ENCODE measurements at regions not wholly inside any gene's neighbourhood (a gene's known extent, or its start where the extent isn't known, plus 50 kb on each side); places are given as distances from the start of the nearest gene placed in this dataset.

DNA sequence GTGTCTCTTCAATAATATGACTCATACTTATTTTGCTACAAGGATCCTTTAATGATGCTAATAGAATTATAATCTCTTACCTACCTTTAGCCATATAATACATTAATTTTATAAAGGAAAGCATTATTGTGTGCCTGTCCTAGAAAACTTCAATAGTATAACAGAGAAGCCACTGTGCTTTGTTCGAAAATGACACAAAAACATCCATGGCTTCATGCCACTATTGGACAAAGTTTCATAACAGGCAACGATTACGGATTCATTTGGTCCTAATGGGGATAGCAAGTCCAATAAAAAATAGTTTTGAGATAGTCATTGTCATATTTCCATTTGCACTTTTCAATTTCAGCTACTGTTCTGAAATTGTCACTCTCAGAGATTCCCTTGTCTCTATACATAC lies 52.5 kb upstream of the CCDC150 start:
- H3K9me3 Mint-ChIP-seq = peaks cover 5 to 17% (median 6%) of the 10 kb centered on the region in 3 donors
- POLR2A ChIA-PET = no interaction called here
- DNase-seq = no peak
- no CpG with 5 or more reads among the region's 3 CpGs for WGBS (ENCODE audit: insufficient coverage)
- H3K27me3 ChIP-seq (replicated peaks in 1 of 2; ENCODE audit: control insufficient read depth in 2 of 2, extremely low read depth in 1 of 2, insufficient read depth in 2 of 2, low read length in 1 of 2) = peaks cover 0 to 17% of the 10 kb centered on the region in 2 experiments
- no peaks in the 10 kb centered on the region for H3K36me3 Mint-ChIP-seq
- CTCF ChIA-PET = no interaction called here
- ATAC-seq (replicated peaks in 1 of 4) = no peak
- no peaks in the 10 kb centered on the region for H3K36me3 ChIP-seq (ENCODE audit: control insufficient read depth in 2 of 2, extremely low read depth in 1 of 2, insufficient read depth in 1 of 2, low read length in 1 of 2)
- peaks cover 2 to 6% (median 4%) of the 10 kb centered on the region in 3 donors for H3K4me1 Mint-ChIP-seq
- H3K4me1 ChIP-seq (ENCODE audit: control insufficient read depth in 1 of 2, extremely low read depth in 1 of 2, insufficient read depth in 2 of 2, low read length in 2 of 2) = no peaks in the 10 kb centered on the region
- H3K27ac ChIP-seq (ENCODE audit: low read length) = no peak overlapping the region
- H3K9me3 ChIP-seq = peaks cover 2% of the 10 kb centered on the region
- no peak overlapping the region for H3K4me3 Mint-ChIP-seq
- no peak overlapping the region for H3K27ac Mint-ChIP-seq
- H3K4me3 ChIP-seq (ENCODE audit: control insufficient read depth in 1 of 2, extremely low read depth in 1 of 2, low read length in 1 of 2) = no peak overlapping the region
- peaks cover 47 to 55% of the 10 kb centered on the region in 2 donors for H3K27me3 Mint-ChIP-seq

DNA sequence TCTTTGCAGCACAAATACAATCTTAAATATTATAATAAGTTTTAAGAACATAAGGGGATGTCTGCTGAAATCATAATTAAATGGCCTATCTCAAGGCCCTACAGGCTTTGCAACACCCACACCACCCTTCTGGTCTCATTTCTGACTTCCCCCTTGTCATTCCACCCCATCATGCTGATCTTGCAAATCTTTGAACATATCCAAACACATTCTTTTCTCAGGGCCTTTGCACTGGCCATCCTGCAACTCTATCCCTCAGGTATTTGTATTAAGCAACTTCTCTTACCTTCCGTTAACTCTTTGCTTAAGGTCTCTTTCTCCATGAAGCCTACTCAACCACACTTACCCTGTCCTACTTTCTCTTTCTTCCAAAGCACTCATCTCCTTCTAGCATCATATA lies 51.8 kb upstream of the CCDC150 start:
- no peak overlapping the region for H3K27ac ChIP-seq (ENCODE audit: low read length)
- no peaks in the 10 kb centered on the region for H3K36me3 Mint-ChIP-seq
- WGBS (ENCODE audit: insufficient coverage) = no CpG with 5 or more reads among the region's 1 CpG
- peaks cover 5 to 17% (median 6%) of the 10 kb centered on the region in 3 donors for H3K9me3 Mint-ChIP-seq
- H3K27ac Mint-ChIP-seq = no peak overlapping the region
- no peak overlapping the region for H3K4me3 ChIP-seq (ENCODE audit: control insufficient read depth in 1 of 2, extremely low read depth in 1 of 2, low read length in 1 of 2)
- ATAC-seq (replicated peaks in 1 of 4) = no peak
- no peaks in the 10 kb centered on the region for H3K36me3 ChIP-seq (ENCODE audit: control insufficient read depth in 2 of 2, extremely low read depth in 1 of 2, insufficient read depth in 1 of 2, low read length in 1 of 2)
- ChIA-PET CTCF (no interaction called here), POLR2A (no interaction called here)
- peaks cover 46 to 55% of the 10 kb centered on the region in 2 donors for H3K27me3 Mint-ChIP-seq
- H3K4me3 Mint-ChIP-seq = no peak overlapping the region
- H3K9me3 ChIP-seq = peaks cover 2% of the 10 kb centered on the region
- H3K27me3 ChIP-seq (replicated peaks in 1 of 2; ENCODE audit: control insufficient read depth in 2 of 2, extremely low read depth in 1 of 2, insufficient read depth in 2 of 2, low read length in 1 of 2) = peaks cover 5 to 21% of the 10 kb centered on the region in 2 experiments
- no peak for DNase-seq
- H3K4me1 ChIP-seq (ENCODE audit: control insufficient read depth in 1 of 2, extremely low read depth in 1 of 2, insufficient read depth in 2 of 2, low read length in 2 of 2) = peaks cover 3% of the 10 kb centered on the region in 2 experiments
- H3K4me1 Mint-ChIP-seq = peaks cover 6 to 10% (median 8%) of the 10 kb centered on the region in 3 donors

DNA sequence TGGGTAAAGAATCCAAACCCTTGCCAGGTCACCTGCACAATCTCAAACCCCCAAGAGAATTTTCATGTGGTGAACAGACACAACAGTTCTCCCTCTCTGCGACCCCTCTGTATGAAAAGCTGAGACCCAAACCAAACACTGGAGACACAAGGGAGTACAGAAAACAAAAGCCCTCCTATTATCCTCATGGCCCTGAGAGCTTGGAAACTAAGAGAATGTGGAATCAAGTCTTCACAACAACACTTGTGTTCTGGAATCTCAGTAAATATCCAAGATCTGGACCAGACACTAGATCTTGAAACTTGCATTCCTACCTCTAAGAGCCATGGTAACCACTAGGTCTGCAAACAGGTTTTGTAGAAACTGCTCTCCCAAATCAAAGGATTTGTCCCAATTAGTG lies 50.1 kb upstream of the CCDC150 start:
- Histone ChIP-seq H3K4me3 (ENCODE audit: control insufficient read depth in 1 of 2, extremely low read depth in 1 of 2, low read length in 1 of 2) (no peak overlapping the region), H3K27ac (ENCODE audit: low read length) (no peak overlapping the region), H3K36me3 (ENCODE audit: control insufficient read depth in 2 of 2, extremely low read depth in 1 of 2, insufficient read depth in 1 of 2, low read length in 1 of 2) (no peaks in the 10 kb centered on the region), H3K27me3 (replicated peaks in 1 of 2; ENCODE audit: control insufficient read depth in 2 of 2, extremely low read depth in 1 of 2, insufficient read depth in 2 of 2, low read length in 1 of 2) (peaks cover 13 to 24% of the 10 kb centered on the region in 2 experiments), H3K4me1 (ENCODE audit: control insufficient read depth in 1 of 2, extremely low read depth in 1 of 2, insufficient read depth in 2 of 2, low read length in 2 of 2) (peaks cover 3 to 8% of the 10 kb centered on the region in 2 experiments), H3K9me3 (peaks cover 2% of the 10 kb centered on the region)
- no CpG with 5 or more reads among the region's 1 CpG for WGBS (ENCODE audit: insufficient coverage)
- ChIA-PET CTCF (no interaction called here), POLR2A (no interaction called here)
- Mint-ChIP-seq H3K9me3 (peaks cover 5 to 17% (median 6%) of the 10 kb centered on the region in 3 donors), H3K4me3 (no peak overlapping the region), H3K27me3 (peaks cover 49 to 58% of the 10 kb centered on the region in 2 donors), H3K4me1 (peaks cover 8 to 13% (median 8%) of the 10 kb centered on the region in 3 donors), H3K27ac (no peak overlapping the region), H3K36me3 (no peaks in the 10 kb centered on the region)
- no peak for ATAC-seq (replicated peaks in 1 of 4)
- DNase-seq = no peak
